AG04449 (cell line): ENCODE measurements at regions not wholly inside any gene's neighbourhood (a gene's known extent, or its start where the extent isn't known, plus 50 kb on each side); places are given as distances from the start of the nearest gene placed in this dataset.

Experiments
- CTCF ChIA-PET: fragments of 350-600 bp; formaldehyde crosslinking; extraction: SDS; loops from one replicate; lab custom pipeline; 2021; ENCODE audit warnings: antibody characterized with exemption; lab: Yijun Ruan, JAX
- POLR2A ChIA-PET: fragments of 400-600, 350-600 bp; formaldehyde crosslinking; extraction: SDS; loops from one replicate; lab custom pipeline; 2020; ENCODE audit warnings: antibody characterized with exemption, inconsistent platforms; lab: Yijun Ruan, JAX
- DNase-seq: peaks from one replicate; pipeline ENCODE4 v3.0.0-alpha.2; 2010; ENCODE audit warnings: low read depth, low spot score
- H3K4me3 ChIP-seq: 2 replicates; pipeline ENCODE4 v1.5.1; 2011; ENCODE audit warnings: low read depth, mild to moderate bottlenecking, control low read depth, low read length
- TF ChIP-seq, protein P1 (sequence below): IDR thresholded peaks from one replicate; pipeline ENCODE4 v1.5.1; 2011; ENCODE audit warnings: mild to moderate bottlenecking, moderate library complexity, low read length, control low read depth, inconsistent platforms; ENCODE audit not compliant: insufficient read depth; ENCODE audit errors: missing control alignments

- CTCF ChIA-PET, result no interaction called here
- no peak overlapping the region for H3K4me3 ChIP-seq
- no peak for DNase-seq
- TF ChIP-seq, protein P1, sequence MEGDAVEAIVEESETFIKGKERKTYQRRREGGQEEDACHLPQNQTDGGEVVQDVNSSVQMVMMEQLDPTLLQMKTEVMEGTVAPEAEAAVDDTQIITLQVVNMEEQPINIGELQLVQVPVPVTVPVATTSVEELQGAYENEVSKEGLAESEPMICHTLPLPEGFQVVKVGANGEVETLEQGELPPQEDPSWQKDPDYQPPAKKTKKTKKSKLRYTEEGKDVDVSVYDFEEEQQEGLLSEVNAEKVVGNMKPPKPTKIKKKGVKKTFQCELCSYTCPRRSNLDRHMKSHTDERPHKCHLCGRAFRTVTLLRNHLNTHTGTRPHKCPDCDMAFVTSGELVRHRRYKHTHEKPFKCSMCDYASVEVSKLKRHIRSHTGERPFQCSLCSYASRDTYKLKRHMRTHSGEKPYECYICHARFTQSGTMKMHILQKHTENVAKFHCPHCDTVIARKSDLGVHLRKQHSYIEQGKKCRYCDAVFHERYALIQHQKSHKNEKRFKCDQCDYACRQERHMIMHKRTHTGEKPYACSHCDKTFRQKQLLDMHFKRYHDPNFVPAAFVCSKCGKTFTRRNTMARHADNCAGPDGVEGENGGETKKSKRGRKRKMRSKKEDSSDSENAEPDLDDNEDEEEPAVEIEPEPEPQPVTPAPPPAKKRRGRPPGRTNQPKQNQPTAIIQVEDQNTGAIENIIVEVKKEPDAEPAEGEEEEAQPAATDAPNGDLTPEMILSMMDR, result no peak
- POLR2A ChIA-PET, result no interaction called here
Measured at GRCh38 chr11:116257092-116257491, 515.7 kb downstream of the BUD13 start.

GRCh38 chr11:116256215-116256614 is 516.6 kb downstream of the BUD13 start:
- H3K4me3 ChIP-seq, result no peak overlapping the region
- DNase-seq, result no peak
- TF ChIP-seq, protein P1, result no peak
- POLR2A ChIA-PET, result no interaction called here
- CTCF ChIA-PET, result no interaction called here

DNA sequence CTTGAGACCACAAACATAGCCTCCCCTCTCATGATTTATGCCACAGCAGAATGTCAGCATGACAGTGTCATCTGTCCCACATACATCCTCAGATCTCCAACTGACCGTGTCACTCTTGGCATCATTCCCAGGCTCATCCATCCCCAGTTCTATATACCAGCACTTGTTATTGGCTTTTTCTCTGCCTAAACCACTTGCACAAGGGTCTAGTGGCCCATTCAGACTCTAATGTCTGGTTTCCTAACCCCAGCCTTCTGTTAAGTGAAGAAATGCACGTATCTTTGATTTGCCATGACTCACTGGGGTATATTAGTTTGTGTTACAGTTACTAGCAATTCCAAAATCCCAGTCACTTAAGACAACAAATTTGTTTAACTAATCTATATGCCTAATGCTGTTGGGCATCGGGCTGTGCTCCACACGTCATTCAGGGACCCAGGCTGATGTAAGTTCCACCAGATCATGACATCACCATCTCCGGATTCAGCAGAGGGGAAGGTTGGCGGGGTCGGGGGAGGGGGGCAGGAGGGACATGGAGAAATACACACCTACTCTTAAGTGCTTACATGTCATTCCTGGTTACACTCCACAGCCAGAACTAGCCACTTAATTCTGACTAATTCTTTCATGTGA is 517.4 kb downstream of the BUD13 start:
- H3K4me3 ChIP-seq, result no peak overlapping the region
- POLR2A ChIA-PET, result no interaction called here
- TF ChIP-seq, protein P1, result no peak
- CTCF ChIA-PET, result no interaction called here
- DNase-seq, result no peak

- H3K4me3 ChIP-seq, result no peak overlapping the region
- ChIA-PET CTCF (no interaction called here), POLR2A (no interaction called here)
- no peak for DNase-seq
- TF ChIP-seq, protein P1, result no peak
Measured at GRCh38 chr11:116250155-116250554, 522.6 kb downstream of the BUD13 start.

DNA sequence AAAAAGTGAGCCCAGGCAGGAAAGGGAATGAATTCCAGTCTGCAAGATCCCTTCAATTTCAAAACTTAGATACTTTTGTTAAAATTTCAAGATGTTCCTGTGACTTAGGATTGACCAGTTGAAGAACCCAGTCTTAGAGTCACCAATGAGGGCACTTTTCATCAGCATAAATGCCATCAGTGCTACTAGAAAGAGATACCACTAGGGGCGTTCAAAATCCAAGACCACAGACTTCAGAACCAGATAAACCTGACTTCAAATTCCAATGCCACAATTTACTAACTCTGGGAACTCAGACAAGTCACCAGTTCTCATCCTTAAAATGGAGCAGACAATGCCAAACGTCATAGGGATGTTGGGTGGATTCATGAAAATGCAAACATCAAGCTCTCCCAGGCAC is 523.2 kb downstream of the BUD13 start:
- ChIA-PET CTCF (no interaction called here), POLR2A (no interaction called here)
- no peak for DNase-seq
- TF ChIP-seq, protein P1, result no peak
- H3K4me3 ChIP-seq, result no peak overlapping the region

DNA sequence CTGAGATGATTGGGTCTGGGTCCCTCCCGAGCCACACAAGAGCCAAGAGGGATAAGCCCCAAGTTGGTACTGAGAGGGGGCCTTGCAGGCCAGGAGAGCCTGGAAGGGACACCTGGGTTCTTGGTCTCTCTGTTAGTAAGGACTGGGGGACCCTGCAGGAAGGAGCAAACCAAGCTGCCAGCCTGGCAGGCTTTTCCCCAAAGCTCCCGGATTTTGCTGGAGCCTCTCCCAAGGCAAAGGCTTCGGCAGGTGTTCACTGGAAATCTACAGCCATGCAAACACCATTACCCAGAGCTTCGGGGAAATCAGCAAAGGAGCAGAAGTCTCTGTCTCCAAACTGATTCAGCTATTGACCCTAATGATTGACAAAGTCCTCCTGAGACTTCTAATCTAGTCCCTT is 527.9 kb downstream of the BUD13 start:
- TF ChIP-seq, protein P1, result no peak
- CTCF ChIA-PET, result no interaction called here
- H3K4me3 ChIP-seq, result no peak overlapping the region
- POLR2A ChIA-PET, result no interaction called here
- no peak for DNase-seq
